ENCODE measurements at regions not wholly inside any gene's neighbourhood (a gene's known extent, or its start where the extent isn't known, plus 50 kb on each side); places are given as distances from the start of the nearest gene placed in this dataset.

DNA sequence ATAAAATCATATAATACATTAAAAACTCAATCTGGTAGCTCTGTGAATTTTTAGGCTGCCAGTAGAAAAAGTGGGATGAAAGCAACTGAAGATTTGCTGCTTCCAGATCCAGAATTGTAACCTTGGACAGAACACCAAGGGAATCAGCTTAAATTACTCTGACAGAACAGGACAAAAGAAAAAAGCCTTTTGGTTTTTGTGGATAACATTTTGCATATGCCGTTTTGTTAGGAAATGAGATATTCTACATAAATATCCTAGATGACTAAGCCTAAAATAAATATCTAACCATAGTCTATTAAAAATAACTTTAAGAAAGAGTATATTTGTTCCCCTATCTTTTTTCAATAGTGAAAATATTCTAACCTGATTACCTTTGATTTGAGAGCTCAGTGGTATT is 148.7 kb upstream of the DOCK10 start:
- TF ChIP-seq, protein P1, sequence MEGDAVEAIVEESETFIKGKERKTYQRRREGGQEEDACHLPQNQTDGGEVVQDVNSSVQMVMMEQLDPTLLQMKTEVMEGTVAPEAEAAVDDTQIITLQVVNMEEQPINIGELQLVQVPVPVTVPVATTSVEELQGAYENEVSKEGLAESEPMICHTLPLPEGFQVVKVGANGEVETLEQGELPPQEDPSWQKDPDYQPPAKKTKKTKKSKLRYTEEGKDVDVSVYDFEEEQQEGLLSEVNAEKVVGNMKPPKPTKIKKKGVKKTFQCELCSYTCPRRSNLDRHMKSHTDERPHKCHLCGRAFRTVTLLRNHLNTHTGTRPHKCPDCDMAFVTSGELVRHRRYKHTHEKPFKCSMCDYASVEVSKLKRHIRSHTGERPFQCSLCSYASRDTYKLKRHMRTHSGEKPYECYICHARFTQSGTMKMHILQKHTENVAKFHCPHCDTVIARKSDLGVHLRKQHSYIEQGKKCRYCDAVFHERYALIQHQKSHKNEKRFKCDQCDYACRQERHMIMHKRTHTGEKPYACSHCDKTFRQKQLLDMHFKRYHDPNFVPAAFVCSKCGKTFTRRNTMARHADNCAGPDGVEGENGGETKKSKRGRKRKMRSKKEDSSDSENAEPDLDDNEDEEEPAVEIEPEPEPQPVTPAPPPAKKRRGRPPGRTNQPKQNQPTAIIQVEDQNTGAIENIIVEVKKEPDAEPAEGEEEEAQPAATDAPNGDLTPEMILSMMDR (CRISPR knock-in tag; IDR thresholded peaks at IDR 0.05): no peak
- TF ChIP-seq ZFP90 (CRISPR knock-in tag; IDR thresholded peaks at IDR 0.05; ENCODE audit: borderline replicate concordance) (no peak), ZBTB21 (CRISPR knock-in tag; IDR thresholded peaks at IDR 0.05) (no peak), EZH2 (conservative IDR thresholded peaks at IDR 0.05; ENCODE audit: low read depth, low read length) (no peak), HMG20A (CRISPR knock-in tag; IDR thresholded peaks at IDR 0.05; ENCODE audit: borderline replicate concordance) (no peak), KLF9 (CRISPR knock-in tag; IDR thresholded peaks at IDR 0.05; ENCODE audit: low read depth) (no peak), CHD4 (IDR thresholded peaks at IDR 0.05; ENCODE audit: borderline replicate concordance, low read length) (no peak), DNMT1 (CRISPR knock-in tag; IDR thresholded peaks at IDR 0.05) (no peak), STAT5B (CRISPR knock-in tag; IDR thresholded peaks at IDR 0.05) (no peak)
- TF ChIP-seq, protein P2, sequence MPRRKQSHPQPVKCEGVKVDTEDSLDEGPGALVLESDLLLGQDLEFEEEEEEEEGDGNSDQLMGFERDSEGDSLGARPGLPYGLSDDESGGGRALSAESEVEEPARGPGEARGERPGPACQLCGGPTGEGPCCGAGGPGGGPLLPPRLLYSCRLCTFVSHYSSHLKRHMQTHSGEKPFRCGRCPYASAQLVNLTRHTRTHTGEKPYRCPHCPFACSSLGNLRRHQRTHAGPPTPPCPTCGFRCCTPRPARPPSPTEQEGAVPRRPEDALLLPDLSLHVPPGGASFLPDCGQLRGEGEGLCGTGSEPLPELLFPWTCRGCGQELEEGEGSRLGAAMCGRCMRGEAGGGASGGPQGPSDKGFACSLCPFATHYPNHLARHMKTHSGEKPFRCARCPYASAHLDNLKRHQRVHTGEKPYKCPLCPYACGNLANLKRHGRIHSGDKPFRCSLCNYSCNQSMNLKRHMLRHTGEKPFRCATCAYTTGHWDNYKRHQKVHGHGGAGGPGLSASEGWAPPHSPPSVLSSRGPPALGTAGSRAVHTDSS (CRISPR knock-in tag; conservative IDR thresholded peaks at IDR 0.05): no peak
